ENCODE measurements at regions not wholly inside any gene's neighbourhood (a gene's known extent, or its start where the extent isn't known, plus 50 kb on each side); places are given as distances from the start of the nearest gene placed in this dataset.

DNA sequence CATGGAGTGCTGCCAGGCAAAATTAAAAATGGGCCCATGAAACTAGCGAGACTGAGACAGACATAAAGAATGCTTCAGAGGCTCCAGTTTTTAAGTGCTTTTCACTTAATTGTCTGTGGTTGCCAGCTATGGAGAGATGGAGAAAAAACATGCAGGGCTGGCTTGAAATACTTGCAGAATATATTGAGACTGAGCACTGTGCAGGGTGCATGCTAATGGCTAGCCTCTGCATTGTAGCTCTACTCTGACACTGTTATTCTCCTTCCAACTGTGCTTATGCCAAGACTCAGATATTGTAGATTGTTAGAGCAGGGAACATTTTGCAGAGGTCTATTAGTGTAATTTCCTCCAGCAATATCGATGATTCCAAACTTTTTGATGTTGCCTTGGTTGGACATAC lies 735.0 kb downstream of the PDCD6IP start:
- TF ChIP-seq, protein P1, sequence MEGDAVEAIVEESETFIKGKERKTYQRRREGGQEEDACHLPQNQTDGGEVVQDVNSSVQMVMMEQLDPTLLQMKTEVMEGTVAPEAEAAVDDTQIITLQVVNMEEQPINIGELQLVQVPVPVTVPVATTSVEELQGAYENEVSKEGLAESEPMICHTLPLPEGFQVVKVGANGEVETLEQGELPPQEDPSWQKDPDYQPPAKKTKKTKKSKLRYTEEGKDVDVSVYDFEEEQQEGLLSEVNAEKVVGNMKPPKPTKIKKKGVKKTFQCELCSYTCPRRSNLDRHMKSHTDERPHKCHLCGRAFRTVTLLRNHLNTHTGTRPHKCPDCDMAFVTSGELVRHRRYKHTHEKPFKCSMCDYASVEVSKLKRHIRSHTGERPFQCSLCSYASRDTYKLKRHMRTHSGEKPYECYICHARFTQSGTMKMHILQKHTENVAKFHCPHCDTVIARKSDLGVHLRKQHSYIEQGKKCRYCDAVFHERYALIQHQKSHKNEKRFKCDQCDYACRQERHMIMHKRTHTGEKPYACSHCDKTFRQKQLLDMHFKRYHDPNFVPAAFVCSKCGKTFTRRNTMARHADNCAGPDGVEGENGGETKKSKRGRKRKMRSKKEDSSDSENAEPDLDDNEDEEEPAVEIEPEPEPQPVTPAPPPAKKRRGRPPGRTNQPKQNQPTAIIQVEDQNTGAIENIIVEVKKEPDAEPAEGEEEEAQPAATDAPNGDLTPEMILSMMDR (IDR thresholded peaks at IDR 0.05; ENCODE audit: low read depth, low read length, missing control alignments), result no peak
- DNase-seq (ENCODE audit: low read depth), result no peak
- H3K4me3 ChIP-seq (ENCODE audit: low read depth, low read length), result no peak overlapping the region

DNA sequence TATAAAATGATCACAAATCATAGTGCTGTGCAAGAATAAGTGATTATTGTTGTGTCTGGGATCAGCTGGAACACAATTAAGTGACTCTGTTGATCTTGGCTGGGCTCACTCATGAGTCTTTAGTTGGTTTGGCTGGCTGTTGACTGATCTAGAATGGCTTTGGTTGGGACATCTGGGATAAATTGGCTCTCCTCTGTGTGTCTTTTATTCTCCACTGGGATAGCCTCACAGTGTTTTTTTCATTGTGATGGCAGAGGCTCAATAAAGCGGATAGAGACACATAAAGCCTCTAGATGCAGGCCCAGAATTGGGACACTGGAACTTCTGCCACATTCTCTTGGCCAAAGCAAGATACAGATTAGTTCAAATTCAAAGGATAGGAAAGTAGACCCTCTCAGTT lies 735.6 kb downstream of the PDCD6IP start:
- DNase-seq (ENCODE audit: low read depth), result no peak
- TF ChIP-seq, protein P1 (IDR thresholded peaks at IDR 0.05; ENCODE audit: low read depth, low read length, missing control alignments), result no peak

DNA sequence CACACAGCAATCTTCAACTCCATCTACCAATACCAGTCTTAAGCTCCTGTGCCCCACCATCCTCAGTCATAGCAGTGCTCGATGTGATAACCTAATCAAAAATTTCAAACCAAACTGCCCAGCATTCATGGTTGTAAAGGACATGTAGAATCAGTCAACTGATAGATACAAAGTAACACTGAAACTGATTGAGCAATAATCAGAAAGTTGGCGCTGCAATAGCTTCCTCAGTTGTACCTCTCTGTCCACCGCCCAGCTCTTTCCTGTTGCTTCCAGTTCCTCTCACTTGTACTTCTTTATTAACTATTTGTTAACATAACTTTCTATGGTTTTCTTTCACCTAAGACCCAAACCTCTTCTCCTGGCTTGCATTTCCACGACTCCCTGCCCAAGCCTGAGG lies 745.7 kb downstream of the PDCD6IP start:
- TF ChIP-seq, protein P1 (IDR thresholded peaks at IDR 0.05; ENCODE audit: low read depth, low read length, missing control alignments), result no peak
- DNase-seq (ENCODE audit: low read depth), result no peak
- no peak overlapping the region for H3K4me3 ChIP-seq (ENCODE audit: low read depth, low read length)

More for the DNA sequence above, 735.6 kb downstream of the PDCD6IP start:
- H3K4me3 ChIP-seq (ENCODE audit: low read depth, low read length), result no peak overlapping the region

DNA sequence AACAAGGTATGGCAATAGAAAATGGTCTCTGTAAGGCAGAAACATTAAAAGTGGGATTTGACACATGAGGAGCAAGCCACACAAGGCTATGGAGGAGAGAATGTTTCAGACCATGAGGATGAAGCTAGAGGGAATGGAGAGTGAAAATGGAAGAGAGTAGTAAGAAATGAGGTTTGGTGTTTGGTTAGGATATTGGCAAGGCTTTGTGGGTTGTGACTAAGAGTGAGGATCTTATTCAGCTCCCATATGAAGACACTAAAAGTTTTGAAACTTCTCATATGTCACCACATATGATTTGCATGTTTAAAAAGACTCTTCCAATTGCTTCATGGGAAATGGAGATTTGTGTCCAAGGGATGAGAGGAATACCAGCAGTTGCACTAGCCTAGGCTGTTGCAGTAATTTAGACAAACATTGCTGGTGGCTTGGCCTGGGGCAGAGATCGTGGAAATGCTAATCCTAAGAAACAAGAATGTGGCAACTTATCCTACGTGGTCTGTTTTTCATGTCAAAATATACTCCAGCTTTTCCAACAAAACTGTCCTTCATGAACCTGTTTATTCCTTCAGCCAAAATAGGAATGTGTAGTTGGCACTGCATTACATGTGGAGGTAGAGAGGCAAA lies 749.0 kb downstream of the PDCD6IP start:
- H3K4me3 ChIP-seq (ENCODE audit: low read depth, low read length), result no peak overlapping the region
- DNase-seq (ENCODE audit: low read depth), result no peak
- TF ChIP-seq, protein P1 (IDR thresholded peaks at IDR 0.05; ENCODE audit: low read depth, low read length, missing control alignments), result no peak

DNA sequence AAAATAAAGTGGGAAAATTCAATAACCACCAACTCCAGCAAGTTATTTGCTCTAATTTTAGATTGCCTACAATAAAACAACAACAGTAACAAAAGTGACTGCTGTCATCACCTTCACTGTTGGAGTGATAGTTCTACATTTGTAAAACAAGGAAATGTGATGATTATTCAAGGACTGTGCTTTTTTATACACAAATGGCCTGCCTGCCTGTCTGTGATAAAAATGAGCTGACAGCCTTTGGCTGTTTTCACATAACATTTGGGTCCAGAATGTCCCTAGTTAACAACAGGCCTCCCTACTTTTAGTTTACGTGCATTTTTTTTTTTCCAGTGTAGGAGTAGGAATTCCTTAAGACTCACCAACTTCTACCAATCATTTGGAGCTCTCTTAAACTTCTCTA lies 768.8 kb downstream of the PDCD6IP start:
- TF ChIP-seq, protein P1 (IDR thresholded peaks at IDR 0.05; ENCODE audit: low read depth, low read length, missing control alignments), result no peak
- DNase-seq (ENCODE audit: low read depth), result no peak
- H3K4me3 ChIP-seq (ENCODE audit: low read depth, low read length), result no peak overlapping the region

DNA sequence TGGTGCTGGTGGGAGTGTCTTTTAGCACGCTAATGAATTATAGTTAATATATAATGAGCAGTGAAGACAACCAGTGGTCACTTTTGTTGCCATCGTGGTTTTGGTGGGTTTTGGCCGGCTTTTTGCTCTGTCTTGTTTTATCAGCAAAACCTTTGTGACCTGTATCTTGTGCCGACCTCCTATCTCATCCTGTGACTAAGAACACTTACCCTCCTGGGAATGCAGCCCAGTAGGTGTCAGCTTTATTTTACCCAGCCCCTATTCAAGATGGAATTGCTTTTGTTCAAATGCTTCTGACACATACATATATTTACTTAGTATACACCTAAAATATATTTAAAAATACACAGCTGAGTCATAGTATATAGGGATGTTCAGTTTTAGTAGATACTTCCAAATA lies 770.3 kb downstream of the PDCD6IP start:
- no peak overlapping the region for H3K4me3 ChIP-seq (ENCODE audit: low read depth, low read length)
- TF ChIP-seq, protein P1 (IDR thresholded peaks at IDR 0.05; ENCODE audit: low read depth, low read length, missing control alignments), result no peak
- no peak for DNase-seq (ENCODE audit: low read depth)

DNA sequence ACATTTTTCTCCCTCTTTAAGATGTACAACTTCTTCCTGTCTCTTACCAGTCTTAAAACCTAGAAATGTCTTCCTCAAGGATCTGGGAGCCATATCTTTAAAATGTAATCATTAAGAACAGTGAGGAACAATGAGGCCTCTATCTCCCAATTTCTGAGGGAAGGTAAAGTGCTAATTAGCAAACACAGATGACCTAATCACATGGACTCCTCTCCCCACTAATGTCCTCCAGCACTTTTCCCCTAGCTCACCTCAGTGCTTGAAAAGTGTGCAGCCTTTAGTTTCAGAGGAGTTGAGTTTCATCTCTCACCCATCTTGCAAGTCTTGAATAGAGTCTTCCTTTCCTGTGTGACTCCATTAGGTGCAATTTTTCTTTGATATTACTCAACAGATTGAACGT lies 771.0 kb downstream of the PDCD6IP start:
- no peak overlapping the region for H3K4me3 ChIP-seq (ENCODE audit: low read depth, low read length)
- no peak for DNase-seq (ENCODE audit: low read depth)
- TF ChIP-seq, protein P1 (IDR thresholded peaks at IDR 0.05; ENCODE audit: low read depth, low read length, missing control alignments), result no peak

Measured in GM12864 (cell line).